ENCODE measurements at regions not wholly inside any gene's neighbourhood (a gene's known extent, or its start where the extent isn't known, plus 50 kb on each side); places are given as distances from the start of the nearest gene placed in this dataset.

DNA sequence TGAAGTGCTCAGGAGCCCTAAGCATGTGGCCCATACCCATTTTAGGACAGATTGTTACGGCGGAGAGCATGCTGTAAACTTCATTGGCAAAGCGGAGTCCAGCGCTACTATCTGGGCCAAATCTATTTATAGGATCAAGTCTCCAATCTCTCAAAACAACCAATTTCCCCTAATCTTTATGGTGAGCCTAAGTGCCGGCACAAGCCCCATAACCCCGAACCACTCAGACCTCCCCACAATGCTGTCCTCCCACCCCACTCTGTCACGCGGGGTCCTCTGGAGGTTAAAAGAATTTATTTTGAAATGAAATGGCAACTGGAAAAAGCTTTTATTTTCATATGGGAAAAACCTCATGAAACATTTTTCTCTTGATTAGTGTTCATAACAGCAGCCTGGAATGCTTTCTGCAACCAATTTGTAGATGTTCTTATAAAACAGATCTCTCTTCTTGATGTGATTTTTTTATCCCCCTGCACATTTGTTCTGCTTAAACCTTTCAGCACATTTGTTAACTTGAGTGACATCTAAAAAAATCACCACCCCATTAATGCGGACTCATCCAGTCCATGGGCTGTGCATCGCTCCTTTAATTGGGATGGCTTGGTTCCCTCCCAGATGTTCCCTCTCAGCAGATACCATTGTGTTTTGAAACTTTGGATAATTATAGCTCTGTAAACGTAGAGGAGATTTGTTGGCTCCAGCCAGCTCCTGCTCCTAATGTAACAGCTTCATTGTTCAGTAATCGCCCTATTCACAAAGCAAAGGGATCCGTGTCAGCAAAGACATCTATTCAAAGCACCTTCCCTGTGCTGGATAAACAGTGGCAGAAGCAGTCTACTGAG is 323.6 kb downstream of the CD83 start:
- Mint-ChIP-seq H3K4me1 (peaks cover 15% of the 10 kb centered on the region), H3K9me3 (no peaks in the 10 kb centered on the region), H3K36me3 (no peaks in the 10 kb centered on the region), H3K27ac (no peak overlapping the region), H3K4me3 (no peak overlapping the region), H3K27me3 (ENCODE audit: low read depth) (peaks cover 12% of the 10 kb centered on the region)
- no peak for DNase-seq (ENCODE audit: low spot score in 2 of 2, unreplicated experiment in 2 of 2)
- TF ChIP-seq CTCF (IDR thresholded peaks at IDR 0.05; ENCODE audit: unreplicated experiment): no peak

- Mint-ChIP-seq H3K36me3 (no peaks in the 10 kb centered on the region), H3K9me3 (no peaks in the 10 kb centered on the region), H3K27me3 (ENCODE audit: low read depth) (peaks cover 12% of the 10 kb centered on the region), H3K4me3 (no peak overlapping the region), H3K4me1 (peaks cover 15% of the 10 kb centered on the region), H3K27ac (no peak overlapping the region)
- DNase-seq (ENCODE audit: low spot score in 2 of 2, unreplicated experiment in 2 of 2): no peak
- TF ChIP-seq CTCF (IDR thresholded peaks at IDR 0.05; ENCODE audit: unreplicated experiment): no peak
Measured at GRCh38 chr6:14442242-14442641, 324.7 kb downstream of the CD83 start.

DNA sequence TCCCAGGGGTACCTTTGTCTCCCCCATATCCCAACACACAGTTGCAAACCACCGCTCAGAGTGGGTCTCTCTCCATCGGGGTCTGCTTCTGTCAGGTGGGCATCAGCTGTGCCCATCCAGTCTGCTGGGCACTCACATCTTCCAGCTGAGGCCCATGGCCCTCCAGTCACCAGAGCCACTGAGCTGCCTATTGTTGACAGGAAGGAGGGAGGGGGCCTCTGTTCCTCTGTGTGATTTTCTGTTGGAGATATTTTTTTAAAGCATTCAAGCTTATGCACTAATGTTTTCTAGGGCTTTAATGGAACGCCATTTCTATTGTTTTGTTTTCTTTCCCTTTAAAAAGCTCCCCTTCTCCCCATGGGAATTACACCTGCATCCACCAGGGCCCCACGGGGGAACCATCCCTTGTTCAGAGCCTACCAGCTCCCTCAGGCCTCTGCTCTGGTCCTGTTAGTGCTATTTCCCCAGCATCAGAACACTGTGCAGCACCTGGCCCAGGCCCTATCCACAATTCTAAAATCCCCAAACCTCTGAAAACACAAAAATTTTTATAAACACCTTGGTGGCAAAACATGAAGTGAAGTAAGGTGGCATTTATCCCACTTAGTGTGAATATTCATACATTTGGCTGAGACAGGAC is 326.2 kb downstream of the CD83 start:
- Mint-ChIP-seq H3K4me1 (peaks cover 15% of the 10 kb centered on the region), H3K27ac (no peak overlapping the region), H3K27me3 (ENCODE audit: low read depth) (peaks cover 5% of the 10 kb centered on the region), H3K9me3 (peaks cover 13% of the 10 kb centered on the region), H3K36me3 (peaks cover 4% of the 10 kb centered on the region), H3K4me3 (no peak overlapping the region)
- no peak for DNase-seq (ENCODE audit: low spot score in 2 of 2, unreplicated experiment in 2 of 2)
- TF ChIP-seq CTCF (IDR thresholded peaks at IDR 0.05; ENCODE audit: unreplicated experiment): no peak

GRCh38 chr6:14444295-14444972 is 326.9 kb downstream of the CD83 start:
- H3K9me3 Mint-ChIP-seq: peaks cover 15% of the 10 kb centered on the region
- DNase-seq (ENCODE audit: low spot score in 2 of 2, unreplicated experiment in 2 of 2): no peak
- H3K27ac Mint-ChIP-seq: no peak overlapping the region
- peaks cover 4% of the 10 kb centered on the region for H3K36me3 Mint-ChIP-seq
- TF ChIP-seq CTCF (IDR thresholded peaks at IDR 0.05; ENCODE audit: unreplicated experiment): no peak
- H3K27me3 Mint-ChIP-seq (ENCODE audit: low read depth): peaks cover under 1% of the 10 kb centered on the region
- no peak overlapping the region for H3K4me3 Mint-ChIP-seq
- peaks cover 18% of the 10 kb centered on the region for H3K4me1 Mint-ChIP-seq

DNA sequence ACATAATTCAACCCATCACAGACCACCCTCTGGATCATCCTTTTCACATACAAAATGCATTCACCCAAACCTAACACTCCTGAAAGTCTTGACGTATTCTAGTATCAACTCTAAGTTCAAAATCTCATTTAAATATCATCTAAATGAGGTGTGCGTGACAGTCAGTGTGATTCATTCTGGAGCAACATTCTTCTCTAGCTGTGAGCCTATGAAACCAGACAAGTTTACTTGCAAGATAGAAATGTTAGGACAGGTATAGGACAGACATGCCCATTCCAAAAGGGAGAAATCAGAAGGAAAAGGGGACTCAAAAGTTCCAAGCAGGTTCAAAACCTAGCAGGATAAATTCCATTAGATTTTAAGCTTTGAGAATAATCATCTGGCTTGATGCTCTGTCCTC is 329.7 kb downstream of the CD83 start:
- Mint-ChIP-seq H3K9me3 (peaks cover 15% of the 10 kb centered on the region), H3K27ac (no peak overlapping the region), H3K36me3 (peaks cover 4% of the 10 kb centered on the region), H3K4me3 (no peak overlapping the region), H3K27me3 (ENCODE audit: low read depth) (peaks cover 4% of the 10 kb centered on the region), H3K4me1 (peaks cover 25% of the 10 kb centered on the region)
- TF ChIP-seq CTCF (IDR thresholded peaks at IDR 0.05; ENCODE audit: unreplicated experiment): no peak
- no peak for DNase-seq (ENCODE audit: low spot score in 2 of 2, unreplicated experiment in 2 of 2)
